Gastroesophageal sphincter (tissue), 3 donors: ENCODE measurements at regions not wholly inside any gene's neighbourhood (a gene's known extent, or its start where the extent isn't known, plus 50 kb on each side); places are given as distances from the start of the nearest gene placed in this dataset.

ENCODE experiments used
- CTCF ChIP-seq, 4 experiments: fragments of 200-600 bp in 2 of 4; fragments of 450-650 bp in 2 of 4; sonication (generic) in 1 of 4; IDR thresholded peaks; one replicate each; pipeline ENCODE4 v1.5.1; 2017 to 2019; ENCODE audit warnings: antibody characterized with exemption in 4 of 4, mild to moderate bottlenecking in 2 of 4, moderate library complexity in 2 of 4
- EP300 ChIP-seq: sonication (generic); formaldehyde crosslinking; IDR thresholded peaks from one replicate; pipeline ENCODE4 v1.6.1; 2017; ENCODE audit warnings: antibody characterized with exemption, mild to moderate bottlenecking
- POLR2A ChIP-seq, 2 donors: fragments of 450-650 bp; IDR thresholded peaks; one replicate each; pipeline ENCODE4 v1.6.1; 2017; ENCODE audit warnings: antibody characterized with exemption in 2 of 2, mild to moderate bottlenecking in 2 of 2, moderate library complexity in 1 of 2
- POLR2AphosphoS5 ChIP-seq: sonication (generic); formaldehyde crosslinking; IDR thresholded peaks from one replicate; pipeline ENCODE4 v1.6.1; 2017; ENCODE audit warnings: antibody characterized with exemption

DNA sequence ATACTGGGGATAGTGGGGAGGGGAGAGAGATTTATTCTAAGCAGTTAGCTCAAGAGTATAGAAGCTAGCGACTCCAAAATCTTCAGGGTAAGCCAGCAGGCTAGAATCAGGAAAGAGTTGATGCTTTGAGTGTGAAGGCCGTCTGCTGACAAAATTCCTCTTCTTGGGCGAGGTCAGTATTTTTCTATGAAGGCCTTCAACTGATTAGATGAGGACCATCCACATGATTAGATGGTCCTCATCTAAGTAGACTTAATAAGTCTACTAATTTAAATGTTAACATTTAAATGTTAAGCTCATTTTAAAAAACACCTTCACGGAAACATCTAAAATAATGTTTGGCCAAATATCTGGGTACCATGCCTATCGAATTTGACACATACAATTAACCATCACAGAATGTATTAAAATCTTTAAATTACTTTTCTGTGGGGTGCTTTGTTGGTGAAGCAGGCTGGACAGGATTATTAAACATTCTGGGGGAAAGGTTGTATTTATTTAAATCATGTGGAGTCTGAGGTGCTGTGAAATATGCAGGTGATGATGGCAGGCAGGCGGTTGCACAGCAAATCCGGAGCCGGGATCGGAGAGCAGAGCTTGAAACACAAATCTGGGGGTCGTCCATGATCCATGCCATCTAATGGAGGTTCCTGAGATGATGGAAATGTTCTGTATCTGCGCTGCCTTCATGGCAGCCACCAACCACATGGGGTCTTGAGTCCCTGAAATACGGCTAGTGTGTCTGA lies 49.8 kb upstream of the ADORA2B start:
- no peak for TF ChIP-seq POLR2A (IDR thresholded peaks at IDR 0.05)
- TF ChIP-seq CTCF (IDR thresholded peaks at IDR 0.05), result no peak
- TF ChIP-seq POLR2AphosphoS5, result no peak
- TF ChIP-seq EP300, result no peak
